ENCODE measurements at regions not wholly inside any gene's neighbourhood (a gene's known extent, or its start where the extent isn't known, plus 50 kb on each side); places are given as distances from the start of the nearest gene placed in this dataset.
"Not testable (repeated sequence)": the region's sequence is repeated elsewhere in the genome, so short reads cannot be mapped to it uniquely, and the experiment has no call there.

DNA sequence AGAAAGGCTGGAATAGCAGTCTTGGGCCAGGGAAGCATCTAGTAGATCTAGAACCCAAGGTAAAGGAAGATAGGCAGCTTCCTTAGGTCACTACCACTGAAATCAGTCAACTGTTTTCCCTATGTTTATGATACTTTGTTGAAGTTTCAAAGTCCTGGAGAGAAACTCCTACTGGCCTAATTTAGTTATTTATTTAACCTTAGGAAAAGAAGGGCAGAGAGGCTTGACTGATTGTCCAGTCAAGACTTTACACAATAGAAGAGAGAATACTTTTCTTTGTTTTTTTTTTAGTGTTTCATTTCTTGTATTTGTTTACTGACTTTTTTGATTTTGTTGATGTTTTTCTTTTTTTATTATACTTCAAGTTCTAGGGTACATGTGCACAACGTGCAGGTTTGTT lies 138.9 kb upstream of the PHYHIPL start:
- DNase-seq (ENCODE audit: low read depth in 2 of 2): no peak

DNA sequence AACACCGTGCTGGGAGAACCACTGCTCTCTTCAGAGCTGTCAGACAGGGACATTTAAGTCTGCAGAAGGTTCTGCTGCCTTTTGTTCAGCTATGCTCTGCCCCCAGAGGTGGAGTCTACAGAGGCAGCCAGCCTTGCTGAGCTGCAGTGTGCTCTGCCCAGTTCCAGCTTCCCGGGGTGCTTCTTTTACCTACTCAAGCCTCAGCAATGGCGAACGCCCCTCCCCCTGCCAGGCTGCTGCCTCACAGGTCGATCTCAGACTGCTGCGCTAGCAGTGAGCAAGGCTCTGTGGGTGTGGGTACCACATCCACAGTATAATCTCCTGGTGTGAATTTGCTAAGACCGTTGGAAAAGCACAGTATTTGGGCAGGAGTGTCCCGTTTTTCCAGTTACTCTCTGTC lies 133.1 kb upstream of the PHYHIPL start:
- DNase-seq (ENCODE audit: low read depth in 2 of 2): not testable (repeated sequence)

DNA sequence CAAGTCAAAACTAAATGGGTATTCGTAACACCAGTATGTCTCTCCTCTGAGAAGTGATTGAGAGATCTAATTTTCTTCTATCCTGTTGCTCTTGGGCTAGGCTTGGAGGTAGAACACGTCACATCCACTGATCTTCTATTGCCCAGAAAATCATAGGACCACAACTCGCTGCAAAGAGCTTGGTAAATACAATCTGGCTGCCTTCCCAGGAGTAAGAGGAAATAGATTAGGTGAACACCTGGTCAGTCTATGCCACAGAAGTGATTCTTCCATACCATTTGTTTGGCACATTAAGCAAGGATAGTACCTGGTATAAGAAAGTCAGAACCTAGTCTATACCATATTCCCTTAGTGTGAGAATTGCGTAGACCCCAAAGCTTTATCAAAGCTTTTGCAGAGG lies 129.3 kb upstream of the PHYHIPL start:
- no peak for DNase-seq (ENCODE audit: low read depth in 2 of 2)

DNA sequence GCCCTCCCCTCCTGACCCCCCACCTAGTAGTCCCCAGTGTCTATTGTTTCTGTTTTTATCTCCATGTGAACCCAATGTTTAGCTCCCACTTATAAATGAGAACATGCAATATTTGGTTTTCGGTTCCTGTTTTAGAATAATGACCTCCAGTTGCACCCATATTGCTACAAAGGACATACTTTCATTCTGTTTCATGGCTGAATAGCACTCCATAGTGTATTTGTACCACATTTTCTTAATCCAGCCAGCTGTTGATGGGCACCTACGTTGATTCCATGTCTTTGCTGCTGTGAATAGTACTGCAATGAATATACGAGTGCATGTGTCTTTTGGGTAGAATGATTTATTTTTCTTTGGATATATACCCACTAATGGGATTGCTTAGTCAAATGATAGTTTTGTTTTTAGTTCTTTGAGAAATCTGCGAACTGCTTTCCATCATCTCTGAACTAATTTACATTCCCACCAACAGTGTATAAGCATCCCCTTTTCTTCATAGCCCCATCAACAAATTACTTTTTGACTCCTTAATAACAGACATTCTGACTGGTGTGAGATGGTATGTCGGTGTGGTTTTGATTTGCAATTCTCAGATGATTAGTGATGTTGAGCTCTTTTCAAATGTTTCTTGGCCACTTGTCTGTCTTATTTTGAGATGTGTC lies 128.4 kb upstream of the PHYHIPL start:
- no peak for DNase-seq (ENCODE audit: low read depth in 2 of 2)

DNA sequence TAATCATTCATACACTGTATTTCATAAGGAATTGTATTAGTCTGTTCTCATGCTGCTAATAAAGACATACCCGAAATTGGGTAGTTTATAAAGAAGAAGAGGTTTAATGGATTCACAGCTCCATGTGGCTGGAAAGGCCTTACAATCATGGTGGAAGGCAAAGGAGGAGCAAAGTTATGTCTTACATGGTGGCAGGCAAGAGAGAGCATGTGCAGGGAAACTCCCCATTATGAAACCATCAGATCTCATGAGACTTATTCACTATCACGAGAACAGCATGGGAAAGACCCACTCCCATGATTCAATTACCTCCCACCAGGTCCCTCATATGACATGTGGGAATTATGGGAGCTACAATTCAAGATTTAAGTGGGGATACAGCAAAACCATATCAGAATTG lies 122.9 kb upstream of the PHYHIPL start:
- DNase-seq (ENCODE audit: low read depth in 2 of 2): not testable (repeated sequence)

DNA sequence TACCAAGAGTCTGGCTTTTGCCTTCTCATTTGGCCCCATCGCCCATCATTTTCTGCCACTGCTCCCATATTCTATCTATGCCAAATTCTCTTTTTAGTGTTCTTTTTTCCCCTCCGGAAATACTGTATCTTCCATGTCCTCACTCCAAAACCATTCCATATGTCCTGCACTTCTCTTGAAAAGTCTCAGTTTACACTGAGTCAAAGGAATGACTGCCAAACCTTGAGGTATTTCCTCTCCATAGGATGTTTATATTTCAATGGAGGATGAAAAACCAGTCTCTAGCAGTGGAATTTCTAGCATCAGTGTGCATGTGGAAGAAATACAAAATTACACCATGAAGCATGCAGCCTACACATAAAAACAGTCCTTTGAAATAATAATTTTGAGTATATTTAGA lies 121.4 kb upstream of the PHYHIPL start:
- peak; percentile 81 to 83 for DNase-seq (ENCODE audit: low read depth in 2 of 2)

DNA sequence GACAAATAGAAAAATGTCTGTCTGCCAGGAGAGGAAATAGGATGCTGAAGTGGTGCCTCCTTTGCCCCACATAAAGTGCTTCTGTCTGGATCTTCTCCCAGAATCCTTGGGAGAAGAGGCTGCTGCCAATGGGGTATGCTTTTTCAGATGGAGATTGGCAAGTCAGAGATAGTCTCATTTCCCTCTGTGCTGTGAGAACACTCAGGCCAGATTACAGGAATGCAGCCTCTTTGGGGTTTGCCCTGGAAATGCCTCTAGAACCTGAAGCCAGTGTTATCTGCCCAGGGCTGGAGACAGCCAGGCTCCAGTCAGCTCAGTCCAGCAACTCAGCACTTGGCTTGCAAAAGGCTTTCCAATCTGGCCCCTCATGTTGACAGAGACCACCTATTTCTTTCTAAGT lies 119.1 kb upstream of the PHYHIPL start:
- DNase-seq (ENCODE audit: low read depth in 2 of 2): no peak

DNA sequence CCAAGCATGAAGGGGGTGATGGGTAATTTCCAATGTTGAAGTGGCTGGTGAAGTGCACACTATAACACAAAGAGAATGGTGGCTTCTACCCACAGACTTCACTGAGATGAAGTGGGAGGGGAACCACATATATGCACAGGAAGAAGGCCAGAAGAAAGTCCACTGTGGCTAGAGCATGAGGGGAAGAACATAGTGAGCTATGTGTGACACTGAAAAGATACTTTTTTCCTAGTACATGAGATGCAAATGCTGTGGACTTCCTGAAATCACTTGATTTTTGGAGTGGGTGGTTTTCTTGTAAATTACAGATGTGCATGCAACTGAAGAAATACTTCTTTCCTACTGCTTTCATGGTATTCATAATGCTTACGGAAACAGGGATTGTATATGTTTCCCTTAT lies 115.6 kb upstream of the PHYHIPL start:
- DNase-seq (ENCODE audit: low read depth in 2 of 2): no peak

DNA sequence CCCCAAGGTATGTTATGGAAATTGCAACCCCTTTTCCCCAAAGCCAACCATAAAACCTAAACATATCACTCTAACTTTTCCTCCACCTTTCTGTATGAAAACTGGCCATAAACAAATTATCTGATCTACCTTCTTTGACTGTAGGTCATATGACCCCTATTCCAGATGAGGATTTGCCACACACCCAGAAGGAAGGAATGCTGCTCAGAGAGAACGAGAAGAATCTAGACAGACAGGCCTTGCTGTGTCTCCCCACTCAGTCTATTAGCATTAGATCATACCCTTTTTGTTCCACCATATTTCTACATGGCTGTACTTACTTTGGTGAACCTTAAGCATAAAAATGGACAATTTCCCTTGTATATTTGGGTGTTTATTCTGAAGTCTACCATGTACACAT lies 113.0 kb upstream of the PHYHIPL start:
- no peak for DNase-seq (ENCODE audit: low read depth in 2 of 2)

DNA sequence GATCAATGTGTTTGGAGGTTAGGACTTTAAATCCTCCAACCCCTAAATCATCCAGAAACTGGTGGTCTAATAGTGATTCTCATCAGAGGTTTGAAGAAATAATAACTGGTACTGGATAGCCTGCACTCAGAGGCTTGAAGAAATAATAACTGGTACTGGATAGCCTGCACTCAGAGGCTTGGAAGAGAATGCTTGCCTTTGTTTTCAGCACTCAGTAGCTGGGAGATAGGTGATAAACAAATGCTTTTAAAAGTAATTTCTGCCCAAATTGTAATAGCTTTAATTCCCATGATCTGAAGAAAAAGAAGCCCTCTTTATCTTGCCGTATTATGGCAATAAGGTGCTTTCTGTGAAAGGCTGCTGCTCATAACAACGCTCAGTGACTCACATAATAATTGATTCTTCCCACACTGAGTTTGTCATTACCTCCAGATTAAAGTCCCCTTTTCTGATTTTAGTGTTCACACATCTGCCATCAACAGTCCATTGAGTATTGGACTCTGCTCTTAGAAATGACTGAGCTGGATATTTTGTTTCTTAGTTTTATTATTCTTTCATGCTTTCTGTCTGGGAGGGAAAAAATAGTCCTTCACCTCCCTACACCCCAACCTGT lies 112.3 kb upstream of the PHYHIPL start:
- no peak for DNase-seq (ENCODE audit: low read depth in 2 of 2)

DNA sequence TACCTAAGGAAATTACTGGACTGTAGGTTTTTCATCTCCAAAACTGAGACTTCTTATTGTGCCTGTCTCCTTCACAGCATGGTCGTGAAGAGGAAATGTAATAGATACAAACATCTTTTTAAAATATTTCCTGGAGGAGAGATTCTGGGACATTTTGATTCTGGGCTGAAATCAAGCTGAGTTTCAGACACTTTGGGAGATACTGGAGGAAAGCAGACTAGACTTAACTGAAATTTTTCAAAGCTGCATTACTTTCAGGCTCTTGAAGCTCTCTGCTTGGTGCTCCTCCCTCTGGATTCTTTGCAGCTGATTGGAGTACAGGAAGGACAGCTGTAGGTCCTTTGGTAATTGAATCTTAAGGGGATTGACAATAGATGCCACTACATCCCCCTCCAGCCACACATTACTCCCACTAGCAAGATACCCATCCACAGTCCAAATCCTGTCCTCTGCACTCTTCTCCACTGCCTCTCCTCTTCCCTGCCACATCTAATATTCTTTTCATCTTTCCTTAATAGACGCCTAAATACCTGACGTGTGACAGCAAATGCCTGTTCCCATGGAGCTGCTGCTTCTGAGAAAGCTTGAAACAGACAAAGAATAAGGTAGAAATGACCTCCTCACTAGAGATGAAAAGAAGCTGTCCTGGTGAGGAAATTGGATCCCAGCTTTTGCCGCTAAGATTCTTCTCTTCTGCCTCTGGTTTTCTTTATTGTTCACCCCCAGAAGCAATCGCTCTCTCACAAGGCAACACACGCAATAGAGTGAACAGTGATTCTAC lies 111.5 kb upstream of the PHYHIPL start:
- no peak for DNase-seq (ENCODE audit: low read depth in 2 of 2)

DNA sequence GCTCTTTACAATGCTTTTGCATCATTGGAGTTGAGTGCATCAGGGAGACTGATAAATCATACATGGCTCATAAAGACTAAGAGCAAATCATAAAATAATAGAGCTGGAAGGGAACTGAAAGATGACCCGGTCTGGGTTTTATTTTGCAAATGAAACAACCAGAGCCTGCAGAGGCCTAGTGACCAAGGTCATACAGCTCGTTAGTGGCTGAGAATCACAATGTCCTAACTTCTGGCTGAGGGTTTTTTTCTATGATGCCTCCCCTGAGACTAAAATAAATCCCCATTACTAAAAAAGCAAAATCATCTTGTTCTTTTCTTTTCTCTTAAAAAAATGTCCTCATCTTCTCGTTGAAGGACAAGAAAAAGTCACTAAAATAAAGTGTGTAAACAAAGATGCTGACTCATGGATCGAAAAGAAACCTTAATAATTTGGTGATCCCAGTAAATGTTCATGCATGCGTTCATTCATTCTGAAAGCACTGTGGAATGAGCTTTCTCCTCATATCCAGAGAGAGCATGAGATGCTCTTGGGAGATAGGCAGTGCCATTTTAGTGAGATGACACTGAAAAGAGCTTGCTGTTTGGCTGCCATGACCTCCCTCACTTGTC lies 107.8 kb upstream of the PHYHIPL start:
- no peak for DNase-seq (ENCODE audit: low read depth in 2 of 2)

DNA sequence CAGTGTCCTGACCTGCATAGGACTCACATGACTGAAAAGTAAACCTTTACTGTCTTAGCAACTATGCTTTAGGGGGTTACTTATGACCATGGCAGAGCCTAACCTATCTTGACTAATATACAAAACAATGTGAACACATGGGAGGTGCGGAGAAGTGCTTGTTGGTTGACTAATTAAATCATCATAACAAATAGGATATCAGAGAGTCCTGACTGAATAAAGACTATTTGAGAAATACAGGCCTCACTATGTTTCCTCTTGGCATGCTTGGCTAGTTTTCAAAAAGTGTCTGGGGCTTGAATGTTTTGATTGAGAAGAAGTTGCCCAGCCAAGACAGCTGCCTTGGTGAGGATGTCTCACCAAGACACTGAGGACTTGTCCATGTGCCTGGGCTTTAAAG lies 104.4 kb upstream of the PHYHIPL start:
- no peak for DNase-seq (ENCODE audit: low read depth in 2 of 2)

DNA sequence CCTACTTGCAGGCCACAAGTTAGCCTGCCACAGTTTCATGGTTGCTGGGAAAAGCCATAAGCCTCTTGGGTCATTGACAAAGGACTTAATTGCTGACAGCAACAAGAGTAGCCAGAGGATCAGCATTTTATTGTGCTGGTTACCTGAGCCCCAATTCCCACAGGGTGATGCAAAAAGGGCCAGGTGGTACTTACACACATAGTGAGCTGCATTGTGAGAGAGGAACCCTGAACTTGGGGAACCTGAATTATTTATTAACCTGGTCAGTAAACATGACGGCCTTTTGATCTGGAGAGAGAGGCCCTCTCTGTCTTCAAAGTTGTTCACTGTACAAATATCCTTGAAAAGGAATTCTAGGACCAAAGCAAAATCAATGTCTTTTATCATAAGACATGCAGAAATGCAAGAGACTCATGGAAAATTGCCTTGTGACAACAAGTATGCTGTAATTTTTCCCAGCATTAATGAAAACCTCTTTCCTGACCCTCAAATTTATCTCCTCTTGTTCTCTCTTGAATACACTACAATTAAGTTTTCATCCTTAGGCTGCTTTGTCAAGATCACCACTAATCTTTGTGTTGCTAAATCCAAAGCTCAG lies 102.9 kb upstream of the PHYHIPL start:
- DNase-seq (ENCODE audit: low read depth in 2 of 2): no peak

DNA sequence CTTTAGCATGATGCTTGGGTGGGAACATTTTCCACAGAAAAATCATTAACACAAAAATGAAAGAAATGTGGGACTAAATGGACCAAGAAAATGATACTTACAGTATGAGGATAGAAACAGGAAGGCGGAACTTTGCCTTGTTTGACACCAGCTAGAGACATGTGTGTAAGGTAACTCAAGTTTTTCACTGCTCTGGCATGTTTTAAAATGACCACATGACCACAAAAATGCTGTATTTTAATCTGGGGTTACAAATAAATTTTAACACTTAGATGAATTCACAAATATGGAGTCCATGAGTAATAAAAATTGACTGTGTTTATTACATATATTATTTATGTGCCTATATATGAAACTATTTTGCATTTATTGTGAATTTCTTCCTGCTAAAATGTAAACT lies 100.9 kb upstream of the PHYHIPL start:
- DNase-seq (ENCODE audit: low read depth in 2 of 2): peak in 1 of 2 experiments; percentile 27

DNA sequence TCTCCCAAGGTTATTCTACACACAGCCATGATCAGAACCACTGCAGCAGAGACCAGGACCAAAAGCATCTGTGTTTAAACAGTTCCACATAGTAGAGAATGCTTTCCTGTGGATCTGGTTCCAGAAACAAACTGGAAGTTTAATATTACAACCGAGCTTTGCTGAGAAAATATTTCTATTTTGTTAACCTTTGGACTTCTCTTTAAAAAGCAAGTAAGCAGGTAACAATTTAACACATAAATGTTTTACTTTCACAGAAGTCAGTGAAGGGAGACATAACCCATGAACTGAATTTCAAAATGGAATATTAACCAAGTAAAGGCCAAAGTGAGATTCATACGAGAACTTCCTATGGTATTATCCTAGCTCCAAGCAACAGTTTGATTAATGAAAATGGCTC lies 98.6 kb upstream of the PHYHIPL start:
- no peak for DNase-seq (ENCODE audit: low read depth in 2 of 2)

DNA sequence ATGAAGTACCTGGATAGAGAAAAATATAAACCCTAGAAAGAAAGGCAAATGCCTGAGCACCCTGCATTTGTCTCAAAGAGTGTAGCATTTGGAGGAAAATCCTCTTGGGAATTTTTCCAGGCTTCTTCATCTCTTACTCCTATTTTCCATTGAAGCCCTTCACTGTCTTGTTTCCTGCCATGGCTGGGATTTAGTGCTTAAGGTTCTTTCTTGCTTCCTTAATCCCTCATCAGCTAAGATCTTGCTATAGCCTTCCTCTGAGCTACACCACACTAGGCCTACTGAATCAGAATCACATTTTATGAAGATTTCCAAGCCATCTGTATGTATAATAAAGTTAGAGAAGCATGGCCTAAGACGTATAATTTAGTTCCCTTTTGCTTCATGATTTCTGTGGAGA lies 97.5 kb upstream of the PHYHIPL start:
- DNase-seq (ENCODE audit: low read depth in 2 of 2): no peak

DNA sequence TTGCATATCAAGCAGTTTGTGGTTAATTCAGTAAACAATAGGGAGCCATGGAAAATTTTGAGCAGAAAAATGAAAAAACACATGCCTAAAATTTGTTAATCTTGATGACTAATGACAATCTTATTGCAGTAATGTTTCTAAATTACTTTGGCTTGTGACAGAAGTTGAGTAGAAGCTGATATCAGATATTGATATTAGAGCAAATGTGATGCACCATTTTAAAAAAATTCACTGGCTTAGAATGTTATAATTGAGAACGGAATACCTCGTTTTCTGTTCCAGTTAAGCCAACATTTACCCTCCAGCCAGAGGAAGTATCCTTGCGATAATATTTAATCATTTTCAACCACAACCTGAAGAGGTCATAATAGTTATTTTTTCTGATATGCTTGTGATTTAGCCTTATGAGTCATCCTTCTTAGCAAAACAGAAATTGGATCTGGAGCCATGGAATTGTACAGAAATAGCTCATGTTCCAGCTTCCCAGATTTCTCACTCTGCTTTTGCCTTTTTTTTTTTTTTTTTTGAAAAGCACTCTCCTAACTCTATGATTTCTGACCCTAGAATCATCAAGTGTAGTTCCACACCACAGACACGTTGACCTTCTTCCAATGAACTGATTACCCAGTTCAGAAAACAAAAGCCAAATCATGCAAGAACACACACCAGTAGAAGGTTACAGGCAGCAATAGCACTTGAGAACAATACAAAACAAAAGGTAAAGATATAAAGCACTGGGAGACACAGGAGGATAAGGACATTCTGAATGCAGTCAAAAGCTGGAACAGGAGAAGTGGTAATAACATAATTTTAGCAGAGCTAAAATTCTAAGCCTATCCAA lies 96.8 kb upstream of the PHYHIPL start:
- DNase-seq (ENCODE audit: low read depth in 2 of 2): peak; percentile 66 to 67

DNA sequence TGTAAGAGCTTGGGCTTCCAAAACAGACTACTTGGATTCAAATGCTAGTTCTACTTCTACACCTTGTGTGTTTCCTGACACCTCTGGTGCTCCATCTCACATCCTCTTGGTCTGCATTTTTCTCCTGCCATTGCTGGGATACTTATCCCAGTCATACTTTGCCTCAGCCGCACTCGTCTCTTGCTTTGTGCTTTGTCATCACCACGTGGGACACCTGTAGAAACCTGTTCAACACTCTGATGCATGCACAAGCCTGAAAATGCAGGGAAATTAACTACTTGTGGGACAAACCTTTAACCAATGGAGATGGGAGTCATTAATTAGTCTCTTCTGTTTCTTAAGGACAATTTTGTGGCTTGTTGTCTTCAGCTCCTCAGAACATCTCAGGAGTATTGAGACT lies 94.2 kb upstream of the PHYHIPL start:
- no peak for DNase-seq (ENCODE audit: low read depth in 2 of 2)

DNA sequence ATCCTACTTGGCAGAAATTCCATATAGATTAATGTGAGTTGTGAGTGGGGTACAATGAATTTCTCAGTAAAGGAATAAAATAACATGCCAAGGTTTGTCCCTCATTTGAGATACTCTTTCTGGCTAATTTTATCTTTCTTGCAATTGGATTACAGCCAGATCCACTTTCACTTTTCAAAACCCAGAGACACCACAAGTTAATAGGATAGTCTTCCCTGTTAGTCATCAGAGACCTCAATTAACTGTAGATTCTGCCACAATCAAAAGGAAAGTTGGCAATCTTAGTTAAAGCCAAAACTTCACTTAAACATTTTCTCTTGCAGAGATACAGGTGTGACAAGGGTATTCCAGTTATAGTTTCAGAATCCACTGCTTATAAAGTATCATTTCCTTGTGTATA lies 91.4 kb upstream of the PHYHIPL start:
- DNase-seq (ENCODE audit: low read depth in 2 of 2): no peak

DNA sequence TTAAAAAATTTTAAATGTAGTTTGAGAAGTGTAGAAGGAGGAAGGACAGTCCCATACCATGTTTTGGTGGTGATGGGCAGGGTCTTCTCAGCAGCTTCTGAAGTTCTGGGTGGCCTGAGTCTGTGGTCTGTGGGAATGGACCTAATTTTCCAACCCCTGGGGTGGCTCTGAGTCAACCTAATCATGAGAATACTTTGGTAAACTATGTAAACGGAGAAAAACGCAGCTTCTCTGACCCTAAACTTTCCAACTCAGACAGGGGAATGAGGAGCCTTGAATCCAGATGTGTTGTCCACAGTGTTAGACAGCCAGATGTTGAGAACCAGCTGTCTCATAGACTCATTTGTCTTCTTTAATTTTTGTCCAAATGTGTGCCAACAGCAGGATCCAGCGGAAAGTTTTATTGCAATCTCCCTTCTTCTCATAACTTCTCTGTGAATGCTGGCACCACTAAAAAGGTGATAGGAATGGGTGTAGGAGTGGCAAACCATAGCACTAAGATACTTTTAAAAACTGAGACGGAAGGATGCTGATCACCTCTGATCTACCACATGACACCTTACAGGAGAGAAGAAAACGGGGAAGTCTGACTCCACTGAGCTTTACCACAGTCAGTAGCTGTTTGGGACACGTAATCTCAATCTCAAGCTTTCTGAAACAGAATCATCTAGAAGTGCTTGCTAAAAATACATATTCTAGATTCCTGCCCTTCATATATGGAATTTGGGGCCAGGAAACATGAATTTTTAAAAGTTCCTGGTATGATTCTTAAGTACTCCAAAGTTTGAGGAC lies 90.5 kb upstream of the PHYHIPL start:
- no peak for DNase-seq (ENCODE audit: low read depth in 2 of 2)

All from fibroblast of skin of left quadriceps (primary cell).